ENCODE measurements at regions not wholly inside any gene's neighbourhood (a gene's known extent, or its start where the extent isn't known, plus 50 kb on each side); places are given as distances from the start of the nearest gene placed in this dataset.

DNA sequence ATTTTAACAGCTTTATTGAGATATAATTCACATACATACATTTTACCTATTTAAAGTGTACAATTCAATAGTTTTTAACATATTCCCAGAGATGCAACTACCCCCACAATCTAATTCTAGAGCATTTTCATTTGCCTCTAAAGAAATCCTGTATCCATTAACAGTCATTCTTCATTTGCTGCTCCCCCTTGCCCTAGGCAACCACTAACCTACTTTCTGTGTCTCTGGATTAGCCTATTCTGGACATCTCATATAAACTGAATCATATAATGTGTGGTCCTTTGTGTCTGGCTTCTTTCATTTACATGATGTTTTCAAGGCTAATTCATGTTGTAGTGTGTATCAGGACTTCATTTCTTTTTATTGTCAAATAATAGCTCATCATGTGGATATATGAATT, 105.1 kb upstream of the GRPR start:
- DNase-seq (ENCODE audit: low read depth): no peak
- H3K4me3 ChIP-seq (ENCODE audit: control insufficient read depth, low read depth, low read length): no peak overlapping the region
- TF ChIP-seq, protein P1, sequence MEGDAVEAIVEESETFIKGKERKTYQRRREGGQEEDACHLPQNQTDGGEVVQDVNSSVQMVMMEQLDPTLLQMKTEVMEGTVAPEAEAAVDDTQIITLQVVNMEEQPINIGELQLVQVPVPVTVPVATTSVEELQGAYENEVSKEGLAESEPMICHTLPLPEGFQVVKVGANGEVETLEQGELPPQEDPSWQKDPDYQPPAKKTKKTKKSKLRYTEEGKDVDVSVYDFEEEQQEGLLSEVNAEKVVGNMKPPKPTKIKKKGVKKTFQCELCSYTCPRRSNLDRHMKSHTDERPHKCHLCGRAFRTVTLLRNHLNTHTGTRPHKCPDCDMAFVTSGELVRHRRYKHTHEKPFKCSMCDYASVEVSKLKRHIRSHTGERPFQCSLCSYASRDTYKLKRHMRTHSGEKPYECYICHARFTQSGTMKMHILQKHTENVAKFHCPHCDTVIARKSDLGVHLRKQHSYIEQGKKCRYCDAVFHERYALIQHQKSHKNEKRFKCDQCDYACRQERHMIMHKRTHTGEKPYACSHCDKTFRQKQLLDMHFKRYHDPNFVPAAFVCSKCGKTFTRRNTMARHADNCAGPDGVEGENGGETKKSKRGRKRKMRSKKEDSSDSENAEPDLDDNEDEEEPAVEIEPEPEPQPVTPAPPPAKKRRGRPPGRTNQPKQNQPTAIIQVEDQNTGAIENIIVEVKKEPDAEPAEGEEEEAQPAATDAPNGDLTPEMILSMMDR (IDR thresholded peaks at IDR 0.05; ENCODE audit: control insufficient read depth, insufficient read depth, low read depth, low read length, missing control alignments): no peak

DNA sequence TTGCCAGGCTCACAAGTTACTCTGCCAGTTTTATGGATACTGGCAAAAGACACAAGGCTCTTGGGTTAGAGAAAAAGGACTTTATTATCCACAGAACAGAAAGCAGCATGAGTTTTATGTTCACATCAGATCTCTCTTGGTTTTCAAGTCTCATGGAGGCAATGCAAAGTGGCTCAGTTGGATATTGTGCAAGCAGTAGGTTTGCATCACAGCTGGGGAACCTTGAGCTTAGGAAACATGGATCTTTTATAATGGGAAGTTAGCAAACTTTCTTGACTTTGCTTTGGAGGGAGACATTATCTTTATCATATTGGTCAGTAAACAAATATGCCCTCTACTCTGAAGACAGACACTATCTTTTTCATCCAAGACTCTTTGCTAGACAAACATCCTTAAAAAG, 109.2 kb upstream of the GRPR start:
- DNase-seq (ENCODE audit: low read depth): no peak
- TF ChIP-seq, protein P1 (IDR thresholded peaks at IDR 0.05; ENCODE audit: control insufficient read depth, insufficient read depth, low read depth, low read length, missing control alignments): no peak
- no peak overlapping the region for H3K4me3 ChIP-seq (ENCODE audit: control insufficient read depth, low read depth, low read length)

DNA sequence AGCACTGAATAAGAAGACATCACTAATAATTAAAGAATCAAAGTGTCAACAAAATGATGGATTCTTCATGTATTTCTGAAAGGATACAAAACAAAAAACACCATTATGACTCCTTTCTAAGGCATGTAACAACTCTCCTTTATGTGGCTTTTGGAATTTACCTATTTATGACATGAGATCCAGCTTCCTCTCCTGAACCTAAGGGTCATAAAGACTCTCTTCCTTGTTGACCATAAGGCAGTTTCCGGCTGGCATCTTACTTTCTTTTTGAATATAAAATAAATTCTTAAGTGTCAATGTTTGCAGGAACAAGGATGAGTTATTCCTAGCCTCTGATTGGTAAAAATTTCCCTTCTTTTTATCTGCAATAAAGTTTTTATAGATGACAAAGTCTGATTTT, 111.1 kb upstream of the GRPR start:
- TF ChIP-seq, protein P1 (IDR thresholded peaks at IDR 0.05; ENCODE audit: control insufficient read depth, insufficient read depth, low read depth, low read length, missing control alignments): no peak
- no peak for DNase-seq (ENCODE audit: low read depth)
- H3K4me3 ChIP-seq (ENCODE audit: control insufficient read depth, low read depth, low read length): no peak overlapping the region

DNA sequence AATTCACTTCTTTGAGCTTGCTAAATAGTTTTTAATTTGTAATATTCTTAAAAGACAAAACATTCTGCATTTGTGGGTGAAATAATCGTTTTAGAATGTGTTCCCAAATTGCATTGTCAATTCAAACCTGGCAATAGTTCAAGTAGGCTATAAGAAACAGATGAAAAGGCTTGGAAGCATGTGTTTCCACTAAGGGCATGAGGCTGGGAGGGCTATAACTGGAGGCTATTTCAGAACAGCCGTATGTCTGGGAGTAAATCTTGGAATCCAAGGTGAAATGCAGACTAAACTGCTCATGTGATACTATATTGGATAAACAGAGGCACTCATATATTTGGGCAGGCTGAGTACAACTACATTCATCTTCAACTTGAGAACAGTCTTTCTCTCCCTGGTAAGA, 117.4 kb upstream of the GRPR start:
- no peak for DNase-seq (ENCODE audit: low read depth)
- TF ChIP-seq, protein P1 (IDR thresholded peaks at IDR 0.05; ENCODE audit: control insufficient read depth, insufficient read depth, low read depth, low read length, missing control alignments): no peak
- H3K4me3 ChIP-seq (ENCODE audit: control insufficient read depth, low read depth, low read length): no peak overlapping the region

DNA sequence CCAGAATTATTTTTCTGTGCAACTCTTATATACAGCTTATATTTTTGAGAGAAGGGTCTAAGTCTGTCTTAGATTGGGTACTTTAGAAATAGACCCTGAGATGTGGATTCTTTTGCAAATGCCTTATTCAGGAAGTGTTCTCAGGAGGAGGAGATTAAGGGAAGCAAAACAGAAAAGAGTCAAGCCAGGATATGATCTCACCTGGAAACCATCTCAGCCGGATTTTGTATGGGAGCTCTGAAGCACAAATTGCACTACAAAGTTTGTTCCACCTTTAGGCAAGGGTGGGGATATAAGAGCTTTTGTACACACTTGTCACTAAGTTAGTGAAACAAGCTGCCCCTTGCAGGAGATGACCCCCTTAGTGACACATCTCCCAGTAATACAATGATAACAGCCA, 121.2 kb upstream of the GRPR start:
- no peak for DNase-seq (ENCODE audit: low read depth)
- H3K4me3 ChIP-seq (ENCODE audit: control insufficient read depth, low read depth, low read length): no peak overlapping the region
- TF ChIP-seq, protein P1 (IDR thresholded peaks at IDR 0.05; ENCODE audit: control insufficient read depth, insufficient read depth, low read depth, low read length, missing control alignments): no peak

DNA sequence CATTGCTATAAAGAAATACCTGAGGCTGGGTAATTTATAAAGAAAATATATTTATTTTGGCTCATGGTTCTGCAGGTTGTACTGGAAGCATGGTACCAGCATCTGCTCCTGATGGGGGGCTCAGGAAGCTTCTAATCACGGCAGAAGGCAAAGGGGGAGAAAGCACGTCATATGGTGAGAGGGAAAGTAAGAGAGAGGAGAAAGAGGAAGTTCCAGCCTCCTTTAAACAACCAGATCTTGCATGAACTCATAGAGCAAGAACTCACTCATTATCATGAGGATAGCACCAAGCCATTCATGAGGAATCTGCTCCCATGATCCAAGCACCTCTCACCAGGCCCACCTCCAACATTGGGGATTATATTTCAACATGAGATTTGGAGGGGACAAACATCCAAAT, 125.0 kb upstream of the GRPR start:
- TF ChIP-seq, protein P1 (IDR thresholded peaks at IDR 0.05; ENCODE audit: control insufficient read depth, insufficient read depth, low read depth, low read length, missing control alignments): no peak
- no peak overlapping the region for H3K4me3 ChIP-seq (ENCODE audit: control insufficient read depth, low read depth, low read length)
- no peak for DNase-seq (ENCODE audit: low read depth)

DNA sequence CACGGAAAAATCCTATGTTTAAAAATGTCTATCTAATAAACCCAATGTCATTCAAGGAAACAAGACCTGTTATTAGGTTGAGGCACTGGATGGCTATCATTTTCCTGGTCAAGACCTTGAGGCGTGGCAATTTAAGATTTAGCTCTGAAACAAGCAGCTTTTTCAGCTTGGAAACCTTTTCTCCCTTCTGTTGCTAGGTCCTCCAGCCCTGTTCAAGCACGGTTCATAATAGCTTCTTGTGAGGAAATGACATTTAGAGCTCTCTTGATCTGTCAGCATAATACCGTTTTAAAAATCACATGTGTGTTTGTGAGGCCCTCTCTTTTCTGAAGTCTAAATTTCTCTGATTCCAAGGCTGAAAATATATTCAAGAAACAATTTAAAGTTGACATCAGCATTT, 133.6 kb upstream of the GRPR start:
- TF ChIP-seq, protein P1 (IDR thresholded peaks at IDR 0.05; ENCODE audit: control insufficient read depth, insufficient read depth, low read depth, low read length, missing control alignments): no peak
- DNase-seq (ENCODE audit: low read depth): no peak
- H3K4me3 ChIP-seq (ENCODE audit: control insufficient read depth, low read depth, low read length): no peak overlapping the region

All from AG09309 (cell line).